CD4-positive, alpha-beta memory T cell (primary cell): ENCODE measurements at regions not wholly inside any gene's neighbourhood (a gene's known extent, or its start where the extent isn't known, plus 50 kb on each side); places are given as distances from the start of the nearest gene placed in this dataset.
"Not testable (repeated sequence)": the region's sequence is repeated elsewhere in the genome, so short reads cannot be mapped to it uniquely, and the experiment has no call there.

Source experiments
- CTCF ChIA-PET: fragments of 350-600 bp; sonication (Branson Sonifier 250); formaldehyde crosslinking; loops from one replicate; lab custom pipeline; 2021; ENCODE audit warnings: inconsistent platforms; ENCODE audit not compliant: partially characterized antibody; lab: Charles Lee
- POLR2A ChIA-PET: fragments of 350-600 bp; sonication (Branson Sonifier 250); formaldehyde crosslinking; loops from one replicate; lab custom pipeline; 2021; ENCODE audit not compliant: partially characterized antibody; lab: Charles Lee
- DNase-seq, 5 donors: peaks; one replicate each; pipeline versions ENCODE4 v3.0.0 to v3.0.0-alpha.2; 2020 to 2022; ENCODE audit warnings: mixed read lengths in 1 of 5
- H3K27ac ChIP-seq: one replicate; pipeline ENCODE4 v1.7.0; 2013; ENCODE audit warnings: low read depth, low read length
- H3K27me3 ChIP-seq: 2 replicates; pipeline ENCODE4 v1.7.0; 2013; ENCODE audit warnings: mild to moderate bottlenecking, low read length, moderate library complexity; ENCODE audit not compliant: insufficient read depth
- H3K36me3 ChIP-seq: 2 replicates; pipeline ENCODE4 v1.7.0; 2013; ENCODE audit warnings: mild to moderate bottlenecking, low read length, moderate library complexity; ENCODE audit not compliant: insufficient read depth
- H3K4me1 ChIP-seq: 2 replicates; pipeline ENCODE4 v1.7.0; 2013; ENCODE audit warnings: mild to moderate bottlenecking, low read length, moderate library complexity; ENCODE audit not compliant: insufficient read depth
- H3K4me3 ChIP-seq, 2 donors: one replicate each; pipeline ENCODE4 v1.7.0; 2013; ENCODE audit warnings: low read length in 2 of 2, mild to moderate bottlenecking in 1 of 2
- H3K9me3 ChIP-seq, 2 donors: one replicate each; pipeline ENCODE4 v1.7.0; 2013; ENCODE audit warnings: low read length in 2 of 2, control low read depth in 1 of 2; ENCODE audit not compliant: control insufficient read depth in 1 of 2
- H3K27ac Mint-ChIP-seq, 7 donors: one replicate each; pipeline ENCODE4 v1.8.0; 2020 to 2021; ENCODE audit warnings: mixed read lengths in 7 of 7, mild to moderate bottlenecking in 6 of 7, inconsistent platforms in 3 of 7, moderate library complexity in 3 of 7
- H3K27me3 Mint-ChIP-seq, 2 donors: one replicate each; pipeline ENCODE4 v1.8.0; 2020 to 2021; ENCODE audit warnings: mixed read lengths in 2 of 2
- H3K36me3 Mint-ChIP-seq, 2 donors: one replicate each; pipeline ENCODE4 v1.8.0; 2020 to 2021; ENCODE audit warnings: mixed read lengths in 2 of 2, inconsistent platforms in 1 of 2, mild to moderate bottlenecking in 1 of 2
- H3K4me1 Mint-ChIP-seq, 4 donors: one replicate each; pipeline ENCODE4 v1.8.0; 2020 to 2021; ENCODE audit warnings: mixed read lengths in 4 of 4, mild to moderate bottlenecking in 1 of 4
- H3K4me3 Mint-ChIP-seq, 8 donors: one replicate each; pipeline ENCODE4 v1.8.0; 2020 to 2021; ENCODE audit warnings: mixed read lengths in 8 of 8, mild to moderate bottlenecking in 7 of 8, moderate library complexity in 6 of 8, inconsistent platforms in 3 of 8
- H3K9me3 Mint-ChIP-seq, 8 donors: one replicate each; pipeline ENCODE4 v1.8.0; 2020 to 2021; ENCODE audit warnings: mixed read lengths in 8 of 8, mild to moderate bottlenecking in 5 of 8, inconsistent platforms in 3 of 8, moderate library complexity in 1 of 8
- intact Hi-C: fragments of 100-400 bp; cut with micrococcal nuclease; formaldehyde crosslinking; loops from one replicate; pipeline ENCODE4 v1.15.1; 2023

DNA sequence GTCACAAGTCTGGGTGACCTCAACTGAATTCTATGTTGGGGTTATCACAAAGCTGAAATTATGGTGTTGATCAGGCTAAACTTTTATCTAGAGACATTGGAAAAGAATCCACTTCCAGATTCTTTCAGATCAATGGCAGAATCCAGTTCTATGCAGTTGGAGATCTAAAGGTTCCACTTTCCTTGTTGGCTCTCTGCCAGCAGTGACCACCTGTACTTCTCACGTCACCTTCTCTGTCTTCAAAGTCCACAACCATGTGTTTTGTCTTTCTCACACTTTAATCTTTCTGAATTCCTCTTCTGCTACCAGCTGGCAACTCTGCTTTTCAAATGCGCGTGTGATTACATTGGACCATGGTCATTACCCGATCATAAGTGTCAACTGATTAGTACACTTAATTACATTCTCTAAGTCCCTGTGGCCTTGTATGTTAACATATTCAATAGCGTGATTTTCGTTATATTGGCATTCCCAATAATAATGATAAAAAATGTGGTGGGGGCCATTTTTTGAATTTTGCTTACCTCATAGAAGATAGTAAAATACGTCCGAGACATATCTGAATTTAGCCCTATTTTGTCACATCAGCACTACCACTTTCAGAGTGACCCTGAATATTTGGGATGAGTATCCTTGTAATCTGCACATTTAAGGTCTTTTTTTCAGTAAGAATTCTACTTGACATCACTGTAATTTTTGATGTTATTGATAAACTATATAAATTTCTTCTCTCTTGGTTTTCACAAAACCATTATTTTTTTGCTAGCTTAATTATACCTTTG, 73.7 kb upstream of the PRDM9 start:
- Mint-ChIP-seq H3K4me1 (no peaks in the 10 kb centered on the region), H3K36me3 (no peaks in the 10 kb centered on the region), H3K4me3 (no peak overlapping the region), H3K27me3 (no peaks in the 10 kb centered on the region), H3K9me3 (peaks cover 2 to 20% (median 9%) of the 10 kb centered on the region in 8 donors), H3K27ac (no peak overlapping the region)
- intact Hi-C loops = no loop called here
- H3K9me3 ChIP-seq = peaks cover 0 to 4% of the 10 kb centered on the region in 2 donors
- CTCF ChIA-PET = no interaction called here
- H3K36me3 ChIP-seq = no peaks in the 10 kb centered on the region
- no peaks in the 10 kb centered on the region for H3K4me1 ChIP-seq
- no peaks in the 10 kb centered on the region for H3K27me3 ChIP-seq
- H3K4me3 ChIP-seq = no peak overlapping the region
- DNase-seq = no peak
- no peak overlapping the region for H3K27ac ChIP-seq
- POLR2A ChIA-PET = no interaction called here

- Mint-ChIP-seq H3K36me3 (no peaks in the 10 kb centered on the region), H3K27me3 (no peaks in the 10 kb centered on the region), H3K27ac (no peak overlapping the region), H3K4me3 (no peak overlapping the region), H3K9me3 (peaks cover 0 to 24% (median 7%) of the 10 kb centered on the region in 8 donors), H3K4me1 (no peaks in the 10 kb centered on the region)
- peaks cover 0 to 4% of the 10 kb centered on the region in 2 donors for H3K9me3 ChIP-seq
- POLR2A ChIA-PET = no interaction called here
- H3K27ac ChIP-seq = no peak overlapping the region
- CTCF ChIA-PET = no interaction called here
- no peaks in the 10 kb centered on the region for H3K4me1 ChIP-seq
- intact Hi-C loops = no loop called here
- DNase-seq = no peak
- H3K27me3 ChIP-seq = no peaks in the 10 kb centered on the region
- H3K36me3 ChIP-seq = no peaks in the 10 kb centered on the region
- H3K4me3 ChIP-seq = no peak overlapping the region
Measured at GRCh38 chr5:23428705-23429104, 78.7 kb upstream of the PRDM9 start.

DNA sequence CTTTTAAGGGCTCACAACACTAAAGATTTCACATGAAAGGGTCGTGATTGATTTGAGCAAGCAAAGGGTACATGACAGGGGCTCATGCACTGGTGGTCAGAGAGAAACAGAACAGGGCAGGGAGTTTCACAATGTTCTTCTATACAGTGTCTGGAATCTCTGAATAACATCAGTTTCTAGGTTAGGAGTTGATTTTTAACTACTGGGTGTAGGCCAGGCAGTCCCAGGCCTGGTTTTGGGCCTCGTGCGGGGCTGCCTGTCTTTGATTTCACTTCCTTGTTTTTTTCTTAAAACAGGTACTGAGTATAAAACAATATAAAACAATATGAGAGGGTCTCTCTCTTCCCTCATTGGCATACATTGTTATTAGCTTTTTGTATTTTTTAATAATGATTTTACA, 87.2 kb upstream of the PRDM9 start:
- POLR2A ChIA-PET, H3K27ac Mint-ChIP-seq, H3K4me1 ChIP-seq, CTCF ChIA-PET, H3K4me3 ChIP-seq, H3K9me3 ChIP-seq, intact Hi-C loops, H3K4me1 Mint-ChIP-seq, H3K27me3 ChIP-seq, H3K36me3 Mint-ChIP-seq, H3K27me3 Mint-ChIP-seq, H3K36me3 ChIP-seq, DNase-seq, H3K4me3 Mint-ChIP-seq, H3K27ac ChIP-seq: not testable (repeated sequence)
- peaks cover 2 to 27% (median 12%) of the 10 kb centered on the region in 8 donors for H3K9me3 Mint-ChIP-seq

GRCh38 chr5:23419115-23419514, 88.3 kb upstream of the PRDM9 start:
- H3K36me3 Mint-ChIP-seq = no peaks in the 10 kb centered on the region
- DNase-seq = no peak
- CTCF ChIA-PET = no interaction called here
- H3K4me3 ChIP-seq = no peak overlapping the region
- no peaks in the 10 kb centered on the region for H3K36me3 ChIP-seq
- no peak overlapping the region for H3K4me3 Mint-ChIP-seq
- no peaks in the 10 kb centered on the region for H3K27me3 Mint-ChIP-seq
- H3K4me1 ChIP-seq = no peaks in the 10 kb centered on the region
- peaks cover 2 to 25% (median 12%) of the 10 kb centered on the region in 8 donors for H3K9me3 Mint-ChIP-seq
- intact Hi-C loops = no loop called here
- no peaks in the 10 kb centered on the region for H3K9me3 ChIP-seq
- H3K27ac ChIP-seq = no peak overlapping the region
- POLR2A ChIA-PET = no interaction called here
- H3K27me3 ChIP-seq = no peaks in the 10 kb centered on the region
- H3K27ac Mint-ChIP-seq = no peak overlapping the region
- no peaks in the 10 kb centered on the region for H3K4me1 Mint-ChIP-seq

GRCh38 chr5:23412515-23412914, 94.9 kb upstream of the PRDM9 start:
- Histone ChIP-seq H3K4me1 (no peaks in the 10 kb centered on the region), H3K9me3 (no peaks in the 10 kb centered on the region), H3K36me3 (no peaks in the 10 kb centered on the region), H3K27me3 (no peaks in the 10 kb centered on the region), H3K4me3 (no peak overlapping the region), H3K27ac (no peak overlapping the region)
- DNase-seq = no peak
- no peaks in the 10 kb centered on the region for H3K27me3 Mint-ChIP-seq
- no peak overlapping the region for H3K4me3 Mint-ChIP-seq
- H3K9me3 Mint-ChIP-seq = peaks cover 3 to 27% (median 15%) of the 10 kb centered on the region in 8 donors
- H3K27ac Mint-ChIP-seq = no peak overlapping the region
- H3K36me3 Mint-ChIP-seq = no peaks in the 10 kb centered on the region
- intact Hi-C loops = no loop called here
- POLR2A ChIA-PET = no interaction called here
- CTCF ChIA-PET = no interaction called here
- no peaks in the 10 kb centered on the region for H3K4me1 Mint-ChIP-seq

DNA sequence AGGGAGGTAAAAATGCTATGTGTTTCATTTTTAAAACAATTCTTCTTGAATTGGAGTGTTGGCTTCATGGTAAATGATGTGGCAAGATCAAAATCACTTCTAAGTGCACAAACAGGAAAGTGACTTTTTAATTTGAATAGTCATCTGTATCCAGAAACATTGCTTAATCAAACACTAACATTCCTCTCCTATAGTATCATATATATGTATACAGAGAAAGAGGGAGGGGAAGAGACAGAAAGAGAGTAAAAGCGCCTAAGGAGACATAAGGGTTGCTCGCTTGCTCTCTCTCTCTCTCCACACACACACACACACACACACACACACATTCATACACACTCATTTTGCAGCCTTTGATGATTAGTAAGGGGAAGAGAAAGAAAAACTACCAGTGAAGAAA, 95.4 kb upstream of the PRDM9 start:
- H3K36me3 ChIP-seq = no peaks in the 10 kb centered on the region
- no peak overlapping the region for H3K27ac ChIP-seq
- no peak overlapping the region for H3K27ac Mint-ChIP-seq
- H3K9me3 ChIP-seq = no peaks in the 10 kb centered on the region
- intact Hi-C loops = no loop called here
- no peak overlapping the region for H3K4me3 Mint-ChIP-seq
- CTCF ChIA-PET = no interaction called here
- H3K4me1 Mint-ChIP-seq = no peaks in the 10 kb centered on the region
- no peaks in the 10 kb centered on the region for H3K27me3 ChIP-seq
- no peak for DNase-seq
- POLR2A ChIA-PET = no interaction called here
- peaks cover 3 to 27% (median 16%) of the 10 kb centered on the region in 8 donors for H3K9me3 Mint-ChIP-seq
- no peaks in the 10 kb centered on the region for H3K27me3 Mint-ChIP-seq
- H3K4me1 ChIP-seq = no peaks in the 10 kb centered on the region
- no peaks in the 10 kb centered on the region for H3K36me3 Mint-ChIP-seq
- no peak overlapping the region for H3K4me3 ChIP-seq

DNA sequence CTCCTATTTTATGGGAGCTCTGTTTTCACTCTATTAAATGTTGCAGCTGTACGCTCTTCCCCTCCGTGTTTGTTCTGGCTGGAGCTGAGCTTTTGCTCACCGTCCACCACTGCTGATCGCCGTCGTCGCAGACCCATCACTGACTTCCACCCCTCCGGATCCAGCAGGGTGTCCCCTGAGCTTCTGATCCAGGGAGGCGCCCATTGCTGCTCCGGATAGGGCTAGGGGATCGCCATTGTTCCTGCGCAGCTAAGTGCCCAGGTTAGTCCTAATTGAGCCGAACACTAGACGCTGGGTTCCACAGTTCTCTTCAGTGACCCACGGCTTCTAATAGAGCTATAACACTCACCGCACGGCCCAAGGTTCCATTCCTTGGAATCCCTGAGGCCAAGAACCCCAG, 96.2 kb upstream of the PRDM9 start:
- intact Hi-C loops = no loop called here
- Mint-ChIP-seq H3K4me3 (no peak overlapping the region), H3K27ac (no peak overlapping the region), H3K4me1 (no peaks in the 10 kb centered on the region), H3K9me3 (peaks cover 6 to 30% (median 16%) of the 10 kb centered on the region in 8 donors), H3K36me3 (no peaks in the 10 kb centered on the region), H3K27me3 (no peaks in the 10 kb centered on the region)
- ChIA-PET POLR2A (no interaction called here), CTCF (no interaction called here)
- Histone ChIP-seq H3K4me1 (no peaks in the 10 kb centered on the region), H3K27me3 (no peaks in the 10 kb centered on the region), H3K9me3 (no peaks in the 10 kb centered on the region), H3K36me3 (no peaks in the 10 kb centered on the region), H3K4me3 (no peak overlapping the region), H3K27ac (no peak overlapping the region)
- no peak for DNase-seq
